HepG2 (cell line): ENCODE measurements at regions not wholly inside any gene's neighbourhood (a gene's known extent, or its start where the extent isn't known, plus 50 kb on each side); places are given as distances from the start of the nearest gene placed in this dataset.

ENCODE experiments used
- ASH2L ChIP-seq: fragments of 300-600, 200-600 bp; sonication (generic); IDR thresholded peaks from 2 replicates; pipeline ENCODE4 v1.7.0; 2017; ENCODE audit warnings: low read depth, mild to moderate bottlenecking, moderate library complexity, mixed read lengths, low read length; ENCODE audit not compliant: insufficient read length
- CBX2 ChIP-seq, 2 experiments: fragments of 200-600 bp in 1 of 2; sonication (generic); formaldehyde crosslinking in 1 of 2; IDR thresholded peaks; 2 replicates each; pipeline versions ENCODE4 v1.7.0 to v1.8.1; 2018 to 2022; ENCODE audit warnings: low read depth in 2 of 2, low read length in 1 of 2, mild to moderate bottlenecking in 1 of 2, missing genetic modification reagents in 1 of 2
- FOSL1 ChIP-seq: sonication (generic); formaldehyde crosslinking; IDR thresholded peaks from 2 replicates; pipeline ENCODE4 v1.9.0; 2021; ENCODE audit warnings: missing genetic modification reagents, borderline replicate concordance
- HNRNPH1 ChIP-seq: fragments of 200-400 bp; formaldehyde crosslinking; optimal IDR thresholded peaks from 2 replicates; pipeline ENCODE3; 2017; ENCODE audit warnings: mild to moderate bottlenecking, low read depth, low read length
- NR2F6 ChIP-seq, 2 experiments: IDR thresholded peaks; 2 replicates each; pipeline ENCODE4 v1.6.1; 2016; ENCODE audit warnings: antibody characterized with exemption in 1 of 2, mild to moderate bottlenecking in 1 of 2
- SOX6 ChIP-seq, 2 experiments: fragments of 450-650 bp in 1 of 2; sonication (generic) in 1 of 2; formaldehyde crosslinking in 1 of 2; IDR thresholded peaks; 2 replicates each; pipeline versions ENCODE4 v1.4.0 to v1.6.1; 2017 to 2020; ENCODE audit warnings: antibody characterized with exemption in 1 of 2, mild to moderate bottlenecking in 1 of 2, missing genetic modification reagents in 1 of 2
- ZNF234 ChIP-seq: sonication (generic); formaldehyde crosslinking; conservative IDR thresholded peaks from 2 replicates; pipeline ENCODE4 v1.5.1; 2020; ENCODE audit warnings: mild to moderate bottlenecking, missing genetic modification reagents
- ZNF569 ChIP-seq: sonication (generic); formaldehyde crosslinking; IDR thresholded peaks from 2 replicates; pipeline ENCODE4 v1.5.0; 2020; ENCODE audit warnings: mild to moderate bottlenecking, missing genetic modification reagents, moderate library complexity, borderline replicate concordance
- TF ChIP-seq, protein P1 (sequence below): sonication (generic); formaldehyde crosslinking; IDR thresholded peaks from 2 replicates; pipeline ENCODE4 v1.8.1; 2023; ENCODE audit warnings: missing genetic modification reagents, mild to moderate bottlenecking, borderline replicate concordance
- TF ChIP-seq, protein P2 (sequence below): sonication (generic); formaldehyde crosslinking; conservative IDR thresholded peaks from 2 replicates; pipeline ENCODE4 v1.4.0; 2020; ENCODE audit warnings: missing genetic modification reagents
- TF ChIP-seq, protein P3 (sequence below): sonication (generic); formaldehyde crosslinking; IDR thresholded peaks from 2 replicates; pipeline ENCODE4 v1.9.0; 2021; ENCODE audit warnings: mild to moderate bottlenecking, missing genetic modification reagents
- TF ChIP-seq, protein P4 (sequence below): sonication (generic); formaldehyde crosslinking; IDR thresholded peaks from 2 replicates; pipeline ENCODE4 v1.4.0; 2020; ENCODE audit warnings: missing genetic modification reagents, borderline replicate concordance
- TF ChIP-seq, protein P5 (sequence below): sonication (generic); formaldehyde crosslinking; conservative IDR thresholded peaks from 2 replicates; pipeline ENCODE4 v1.4.0; 2020; ENCODE audit warnings: missing genetic modification reagents

GRCh38 chr3:127473244-127474024, 117.1 kb downstream of the TPRA1 start (continued):
- TF ChIP-seq HNRNPH1 (no peak), ZNF569 (CRISPR knock-in tag) (no peak), FOSL1 (no peak), NR2F6 (IDR thresholded peaks at IDR 0.05) (peak; percentile 68), NR2F6 (CRISPR knock-in tag; IDR thresholded peaks at IDR 0.05) (peak; percentile 73; the same call in 1 of the 2 replicates), ZNF234 (CRISPR knock-in tag) (no peak), ASH2L (no peak), CBX2 (IDR thresholded peaks at IDR 0.05; ENCODE audit: low read depth, low read length) (no peak), CBX2 (CRISPR knock-in tag; IDR thresholded peaks at IDR 0.05; ENCODE audit: low read depth) (no peak), SOX6 (IDR thresholded peaks at IDR 0.05) (no peak), SOX6 (CRISPR knock-in tag; IDR thresholded peaks at IDR 0.05) (peak; percentile 45)
- TF ChIP-seq, protein P1, sequence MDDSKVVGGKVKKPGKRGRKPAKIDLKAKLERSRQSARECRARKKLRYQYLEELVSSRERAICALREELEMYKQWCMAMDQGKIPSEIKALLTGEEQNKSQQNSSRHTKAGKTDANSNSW (CRISPR knock-in tag) = no peak
- TF ChIP-seq, protein P2, sequence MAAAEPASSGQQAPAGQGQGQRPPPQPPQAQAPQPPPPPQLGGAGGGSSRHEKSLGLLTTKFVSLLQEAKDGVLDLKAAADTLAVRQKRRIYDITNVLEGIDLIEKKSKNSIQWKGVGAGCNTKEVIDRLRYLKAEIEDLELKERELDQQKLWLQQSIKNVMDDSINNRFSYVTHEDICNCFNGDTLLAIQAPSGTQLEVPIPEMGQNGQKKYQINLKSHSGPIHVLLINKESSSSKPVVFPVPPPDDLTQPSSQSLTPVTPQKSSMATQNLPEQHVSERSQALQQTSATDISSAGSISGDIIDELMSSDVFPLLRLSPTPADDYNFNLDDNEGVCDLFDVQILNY (CRISPR knock-in tag) = no peak
- TF ChIP-seq, protein P3, sequence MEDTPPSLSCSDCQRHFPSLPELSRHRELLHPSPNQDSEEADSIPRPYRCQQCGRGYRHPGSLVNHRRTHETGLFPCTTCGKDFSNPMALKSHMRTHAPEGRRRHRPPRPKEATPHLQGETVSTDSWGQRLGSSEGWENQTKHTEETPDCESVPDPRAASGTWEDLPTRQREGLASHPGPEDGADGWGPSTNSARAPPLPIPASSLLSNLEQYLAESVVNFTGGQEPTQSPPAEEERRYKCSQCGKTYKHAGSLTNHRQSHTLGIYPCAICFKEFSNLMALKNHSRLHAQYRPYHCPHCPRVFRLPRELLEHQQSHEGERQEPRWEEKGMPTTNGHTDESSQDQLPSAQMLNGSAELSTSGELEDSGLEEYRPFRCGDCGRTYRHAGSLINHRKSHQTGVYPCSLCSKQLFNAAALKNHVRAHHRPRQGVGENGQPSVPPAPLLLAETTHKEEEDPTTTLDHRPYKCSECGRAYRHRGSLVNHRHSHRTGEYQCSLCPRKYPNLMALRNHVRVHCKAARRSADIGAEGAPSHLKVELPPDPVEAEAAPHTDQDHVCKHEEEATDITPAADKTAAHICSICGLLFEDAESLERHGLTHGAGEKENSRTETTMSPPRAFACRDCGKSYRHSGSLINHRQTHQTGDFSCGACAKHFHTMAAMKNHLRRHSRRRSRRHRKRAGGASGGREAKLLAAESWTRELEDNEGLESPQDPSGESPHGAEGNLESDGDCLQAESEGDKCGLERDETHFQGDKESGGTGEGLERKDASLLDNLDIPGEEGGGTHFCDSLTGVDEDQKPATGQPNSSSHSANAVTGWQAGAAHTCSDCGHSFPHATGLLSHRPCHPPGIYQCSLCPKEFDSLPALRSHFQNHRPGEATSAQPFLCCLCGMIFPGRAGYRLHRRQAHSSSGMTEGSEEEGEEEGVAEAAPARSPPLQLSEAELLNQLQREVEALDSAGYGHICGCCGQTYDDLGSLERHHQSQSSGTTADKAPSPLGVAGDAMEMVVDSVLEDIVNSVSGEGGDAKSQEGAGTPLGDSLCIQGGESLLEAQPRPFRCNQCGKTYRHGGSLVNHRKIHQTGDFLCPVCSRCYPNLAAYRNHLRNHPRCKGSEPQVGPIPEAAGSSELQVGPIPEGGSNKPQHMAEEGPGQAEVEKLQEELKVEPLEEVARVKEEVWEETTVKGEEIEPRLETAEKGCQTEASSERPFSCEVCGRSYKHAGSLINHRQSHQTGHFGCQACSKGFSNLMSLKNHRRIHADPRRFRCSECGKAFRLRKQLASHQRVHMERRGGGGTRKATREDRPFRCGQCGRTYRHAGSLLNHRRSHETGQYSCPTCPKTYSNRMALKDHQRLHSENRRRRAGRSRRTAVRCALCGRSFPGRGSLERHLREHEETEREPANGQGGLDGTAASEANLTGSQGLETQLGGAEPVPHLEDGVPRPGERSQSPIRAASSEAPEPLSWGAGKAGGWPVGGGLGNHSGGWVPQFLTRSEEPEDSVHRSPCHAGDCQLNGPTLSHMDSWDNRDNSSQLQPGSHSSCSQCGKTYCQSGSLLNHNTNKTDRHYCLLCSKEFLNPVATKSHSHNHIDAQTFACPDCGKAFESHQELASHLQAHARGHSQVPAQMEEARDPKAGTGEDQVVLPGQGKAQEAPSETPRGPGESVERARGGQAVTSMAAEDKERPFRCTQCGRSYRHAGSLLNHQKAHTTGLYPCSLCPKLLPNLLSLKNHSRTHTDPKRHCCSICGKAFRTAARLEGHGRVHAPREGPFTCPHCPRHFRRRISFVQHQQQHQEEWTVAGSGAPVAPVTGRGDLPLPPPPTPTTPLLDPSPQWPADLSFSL (CRISPR knock-in tag) = no peak
- TF ChIP-seq, protein P4, sequence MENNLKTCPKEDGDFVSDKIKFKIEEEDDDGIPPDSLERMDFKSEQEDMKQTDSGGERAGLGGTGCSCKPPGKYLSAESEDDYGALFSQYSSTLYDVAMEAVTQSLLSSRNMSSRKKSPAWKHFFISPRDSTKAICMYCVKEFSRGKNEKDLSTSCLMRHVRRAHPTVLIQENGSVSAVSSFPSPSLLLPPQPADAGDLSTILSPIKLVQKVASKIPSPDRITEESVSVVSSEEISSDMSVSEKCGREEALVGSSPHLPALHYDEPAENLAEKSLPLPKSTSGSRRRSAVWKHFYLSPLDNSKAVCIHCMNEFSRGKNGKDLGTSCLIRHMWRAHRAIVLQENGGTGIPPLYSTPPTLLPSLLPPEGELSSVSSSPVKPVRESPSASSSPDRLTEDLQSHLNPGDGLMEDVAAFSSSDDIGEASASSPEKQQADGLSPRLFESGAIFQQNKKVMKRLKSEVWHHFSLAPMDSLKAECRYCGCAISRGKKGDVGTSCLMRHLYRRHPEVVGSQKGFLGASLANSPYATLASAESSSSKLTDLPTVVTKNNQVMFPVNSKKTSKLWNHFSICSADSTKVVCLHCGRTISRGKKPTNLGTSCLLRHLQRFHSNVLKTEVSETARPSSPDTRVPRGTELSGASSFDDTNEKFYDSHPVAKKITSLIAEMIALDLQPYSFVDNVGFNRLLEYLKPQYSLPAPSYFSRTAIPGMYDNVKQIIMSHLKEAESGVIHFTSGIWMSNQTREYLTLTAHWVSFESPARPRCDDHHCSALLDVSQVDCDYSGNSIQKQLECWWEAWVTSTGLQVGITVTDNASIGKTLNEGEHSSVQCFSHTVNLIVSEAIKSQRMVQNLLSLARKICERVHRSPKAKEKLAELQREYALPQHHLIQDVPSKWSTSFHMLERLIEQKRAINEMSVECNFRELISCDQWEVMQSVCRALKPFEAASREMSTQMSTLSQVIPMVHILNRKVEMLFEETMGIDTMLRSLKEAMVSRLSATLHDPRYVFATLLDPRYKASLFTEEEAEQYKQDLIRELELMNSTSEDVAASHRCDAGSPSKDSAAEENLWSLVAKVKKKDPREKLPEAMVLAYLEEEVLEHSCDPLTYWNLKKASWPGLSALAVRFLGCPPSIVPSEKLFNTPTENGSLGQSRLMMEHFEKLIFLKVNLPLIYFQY = no peak
- TF ChIP-seq, protein P5, sequence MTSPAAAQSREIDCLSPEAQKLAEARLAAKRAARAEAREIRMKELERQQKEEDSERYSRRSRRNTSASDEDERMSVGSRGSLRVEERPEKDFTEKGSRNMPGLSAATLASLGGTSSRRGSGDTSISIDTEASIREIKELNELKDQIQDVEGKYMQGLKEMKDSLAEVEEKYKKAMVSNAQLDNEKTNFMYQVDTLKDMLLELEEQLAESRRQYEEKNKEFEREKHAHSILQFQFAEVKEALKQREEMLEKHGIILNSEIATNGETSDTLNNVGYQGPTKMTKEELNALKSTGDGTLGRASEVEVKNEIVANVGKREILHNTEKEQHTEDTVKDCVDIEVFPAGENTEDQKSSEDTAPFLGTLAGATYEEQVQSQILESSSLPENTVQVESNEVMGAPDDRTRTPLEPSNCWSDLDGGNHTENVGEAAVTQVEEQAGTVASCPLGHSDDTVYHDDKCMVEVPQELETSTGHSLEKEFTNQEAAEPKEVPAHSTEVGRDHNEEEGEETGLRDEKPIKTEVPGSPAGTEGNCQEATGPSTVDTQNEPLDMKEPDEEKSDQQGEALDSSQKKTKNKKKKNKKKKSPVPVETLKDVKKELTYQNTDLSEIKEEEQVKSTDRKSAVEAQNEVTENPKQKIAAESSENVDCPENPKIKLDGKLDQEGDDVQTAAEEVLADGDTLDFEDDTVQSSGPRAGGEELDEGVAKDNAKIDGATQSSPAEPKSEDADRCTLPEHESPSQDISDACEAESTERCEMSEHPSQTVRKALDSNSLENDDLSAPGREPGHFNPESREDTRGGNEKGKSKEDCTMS (CRISPR knock-in tag) = no peak
